ENCODE measurements at regions not wholly inside any gene's neighbourhood (a gene's known extent, or its start where the extent isn't known, plus 50 kb on each side); places are given as distances from the start of the nearest gene placed in this dataset.

GRCh38 chr9:19998823-19999455 lies 210.1 kb upstream of the SLC24A2 start:
- Histone ChIP-seq H3K4me2 (ENCODE audit: insufficient read depth, low read length) (peak overlapping the region; percentile 50), H3K4me3 (replicated peaks in 1 of 3; ENCODE audit: insufficient read depth in 1 of 3, low read depth in 1 of 3, low read length in 3 of 3) (no peak overlapping the region), H4K20me1 (replicated peaks; ENCODE audit: control insufficient read depth, extremely low read depth, insufficient read depth, low read length) (no peaks in the 10 kb centered on the region), H3K36me3 (ENCODE audit: control insufficient read depth in 2 of 2, extremely low read depth in 1 of 2, insufficient read depth in 2 of 2, low read length in 2 of 2) (no peaks in the 10 kb centered on the region), H3K9me1 (replicated peaks; ENCODE audit: control insufficient read depth, extremely low read depth, insufficient read depth, low read length) (no peaks in the 10 kb centered on the region), H3K9ac (replicated peaks; ENCODE audit: extremely low read depth, insufficient read depth, low read length) (no peak overlapping the region), H3K9me3 (replicated peaks; ENCODE audit: control insufficient read depth, insufficient read depth, low read length) (no peaks in the 10 kb centered on the region), H3K27me3 (ENCODE audit: control insufficient read depth in 2 of 2, insufficient read depth in 2 of 2, low read length in 2 of 2) (no peaks in the 10 kb centered on the region), H3K4me1 (ENCODE audit: control insufficient read depth, extremely low read depth, insufficient read depth, low read length) (peaks cover 30% of the 10 kb centered on the region), H2AFZ (ENCODE audit: low read depth, low read length) (peak overlapping the region; percentile 31), H3K79me2 (ENCODE audit: control insufficient read depth, insufficient read depth, low read length) (no peaks in the 10 kb centered on the region), H3K27ac (ENCODE audit: insufficient read depth, low read depth, low read length) (peak overlapping the region; percentile 66)
- POLR2A ChIA-PET = no interaction called here
- FAIRE-seq = no peak
- CTCF ChIA-PET = interaction anchor here (0.6 to 1.0 kb wide), 2 partner anchors 53 to 506 kb away, joined by 3 to 4 read pairs; no protein-coding TSS in a partner anchor
- BruUV-seq (replicated peaks) = TSS peak; percentile 96
- no peak for DNase-seq (ENCODE audit: low read depth, low spot score)
- TF ChIP-seq JUN (IDR thresholded peaks at IDR 0.05; ENCODE audit: borderline replicate concordance, insufficient read depth, insufficient read length, low read depth) = no peak
- no peak for TF ChIP-seq POLR2AphosphoS5 (IDR thresholded peaks at IDR 0.05; ENCODE audit: insufficient read depth, low read depth, low read length)
- no peak for TF ChIP-seq FOS (IDR thresholded peaks at IDR 0.05; ENCODE audit: borderline replicate concordance, insufficient read depth, low read length)
- TF ChIP-seq GATA2 (IDR thresholded peaks at IDR 0.05; ENCODE audit: insufficient read depth, insufficient read length, low read depth, low read length) = no peak
- dilution Hi-C loops (cut with MboI; ENCODE audit: extremely low pct_ligation_motif_present, low sequenced_read_pairs) = no loop called here
- intact Hi-C loops (cut with micrococcal nuclease) = loop anchor here (1.0 to 2.0 kb wide), 3 partner anchors 12 to 30 kb away; no protein-coding TSS in a partner anchor

- H3K36me3 ChIP-seq (ENCODE audit: control insufficient read depth in 2 of 2, extremely low read depth in 1 of 2, insufficient read depth in 2 of 2, low read length in 2 of 2) = no peaks in the 10 kb centered on the region
- DNase-seq (ENCODE audit: low read depth, low spot score) (peak; percentile 44), FAIRE-seq (peak; percentile 73)
- no peaks in the 10 kb centered on the region for H3K9me3 ChIP-seq (replicated peaks; ENCODE audit: control insufficient read depth, insufficient read depth, low read length)
- no peaks in the 10 kb centered on the region for H3K27me3 ChIP-seq (ENCODE audit: control insufficient read depth in 2 of 2, insufficient read depth in 2 of 2, low read length in 2 of 2)
- dilution Hi-C loops (cut with MboI; ENCODE audit: extremely low pct_ligation_motif_present, low sequenced_read_pairs) (no loop called here), intact Hi-C loops (cut with micrococcal nuclease) (loop anchor here (2.0 kb wide), 1 partner anchor 31 kb away; no protein-coding TSS in a partner anchor)
- no peak overlapping the region for H3K4me3 ChIP-seq (replicated peaks in 1 of 3; ENCODE audit: insufficient read depth in 1 of 3, low read depth in 1 of 3, low read length in 3 of 3)
- TF ChIP-seq POLR2AphosphoS5 (IDR thresholded peaks at IDR 0.05; ENCODE audit: insufficient read depth, low read depth, low read length) (peak; percentile 64), FOS (IDR thresholded peaks at IDR 0.05; ENCODE audit: borderline replicate concordance, insufficient read depth, low read length) (peak; percentile 84), MYC (IDR thresholded peaks at IDR 0.05; ENCODE audit: low read depth, low read length) (no peak), GATA2 (IDR thresholded peaks at IDR 0.05; ENCODE audit: insufficient read depth, insufficient read length, low read depth, low read length) (peak; percentile 57)
- H2AFZ ChIP-seq (ENCODE audit: low read depth, low read length) = peak overlapping the region; percentile 73
- BruUV-seq (replicated peaks) = no TSS peak
- peak overlapping the region; percentile 66 for H3K27ac ChIP-seq (ENCODE audit: insufficient read depth, low read depth, low read length)
- H3K9ac ChIP-seq (replicated peaks; ENCODE audit: extremely low read depth, insufficient read depth, low read length) = no peak overlapping the region
- no peaks in the 10 kb centered on the region for H4K20me1 ChIP-seq (replicated peaks; ENCODE audit: control insufficient read depth, extremely low read depth, insufficient read depth, low read length)
- H3K4me1 ChIP-seq (ENCODE audit: control insufficient read depth, extremely low read depth, insufficient read depth, low read length) = peaks cover 30% of the 10 kb centered on the region
- ChIA-PET CTCF (interaction anchor here (0.6 to 1.2 kb wide), 2 partner anchors 11 to 505 kb away, joined by 3 read pairs; no protein-coding TSS in a partner anchor), POLR2A (no interaction called here)
- H3K9me1 ChIP-seq (replicated peaks; ENCODE audit: control insufficient read depth, extremely low read depth, insufficient read depth, low read length) = no peaks in the 10 kb centered on the region
- H3K4me2 ChIP-seq (ENCODE audit: insufficient read depth, low read length) = peak overlapping the region; percentile 48
- H3K79me2 ChIP-seq (ENCODE audit: control insufficient read depth, insufficient read depth, low read length) = no peaks in the 10 kb centered on the region
These were observed 209.3 kb upstream of the SLC24A2 start for GRCh38 chr9:19998153-19998552.

All from endothelial cell of umbilical vein (primary cell).